HCT116 (cell line): ENCODE measurements at regions not wholly inside any gene's neighbourhood (a gene's known extent, or its start where the extent isn't known, plus 50 kb on each side); places are given as distances from the start of the nearest gene placed in this dataset.

Experiments used
- ATAC-seq: fragments of 200-7000 bp; cut with Tn5 transposase; 2 replicates; pipeline ENCODE4 v1.9.1; 2020; ENCODE audit warnings: mild to moderate bottlenecking, moderate library complexity
- BruUV-seq: library from RNA; stranded (reverse); fragments of 400-500 nt; replicated peaks from 2 replicates; lab custom pipeline; 2021; lab: Mats Ljungman, UMichigan
- CTCF ChIA-PET: fragments of 300-600 bp; sonication (Branson Sonifier 250); formaldehyde crosslinking; loops from one replicate; lab custom pipeline; 2021; ENCODE audit warnings: antibody characterized with exemption; lab: Charles Lee
- POLR2A ChIA-PET: fragments of 300-600, 350-600 bp; sonication (Branson Sonifier 250); formaldehyde crosslinking; loops from one replicate; lab custom pipeline; 2021; ENCODE audit warnings: antibody characterized with exemption; lab: Charles Lee
- RAD21 ChIA-PET, 2 experiments: fragments of 300-600 bp; sonication (Branson Sonifier 250); formaldehyde crosslinking; loops; one replicate each; lab custom pipeline; 2023; ENCODE audit warnings: low total read pairs in 2 of 2; ENCODE audit not compliant: uncharacterized antibody in 2 of 2, unreplicated experiment in 2 of 2, low non-redundant PET in 1 of 2; lab: Charles Lee
- DNase-seq: peaks from one replicate; pipeline ENCODE4 v3.0.0-alpha.2; 2010; ENCODE audit warnings: low read depth, low spot score
- H2AFZ ChIP-seq: fragments of 200-600 bp; shearing (Covaris generic), sonication (generic); 2 replicates; pipeline ENCODE4 v1.6.1; 2017; ENCODE audit warnings: low read depth, mixed run types, mixed read lengths, antibody characterized with exemption, low read length; ENCODE audit not compliant: poor library complexity, severe bottlenecking
- H3K27ac ChIP-seq: 2 replicates; pipeline ENCODE4 v1.5.1; 2012; ENCODE audit warnings: low read depth, low read length
- H3K27me3 ChIP-seq: fragments of 200-600 bp; sonication (generic); 2 replicates; pipeline ENCODE4 v1.6.1; 2016; ENCODE audit warnings: mixed run types, low read length, mixed read lengths; ENCODE audit not compliant: insufficient read depth
- H3K36me3 ChIP-seq, 2 experiments: fragments of 200-500 bp in 1 of 2; fragments of 200-600 bp in 1 of 2; sonication (Bioruptor generic) in 1 of 2; sonication (generic) in 1 of 2; 2 replicates each; pipeline versions ENCODE4 v1.5.1 to v1.6.1; 2014 to 2016; ENCODE audit warnings: low read length in 2 of 2, inconsistent platforms in 1 of 2, mixed read lengths in 1 of 2, mixed run types in 1 of 2; ENCODE audit not compliant: insufficient read depth in 2 of 2, control insufficient read depth in 1 of 2
- H3K4me1 ChIP-seq, 2 experiments: fragments of 200-600 bp in 1 of 2; sonication (generic) in 1 of 2; 2 replicates each; pipeline versions ENCODE4 v1.5.1 to v1.6.1; 2012 to 2017; ENCODE audit warnings: low read length in 2 of 2, inconsistent platforms in 1 of 2, mild to moderate bottlenecking in 1 of 2, mixed read lengths in 1 of 2, mixed run types in 1 of 2, moderate library complexity in 1 of 2; ENCODE audit not compliant: insufficient read depth in 2 of 2, control insufficient read depth in 1 of 2
- H3K4me2 ChIP-seq: fragments of 200-600 bp; sonication (generic); 2 replicates; pipeline ENCODE4 v1.6.1; 2017; ENCODE audit warnings: mixed run types, low read length, mixed read lengths
- H3K4me3 ChIP-seq, 2 experiments: fragments of 200-600 bp in 1 of 2; sonication (generic) in 1 of 2; replicated peaks in 1 of 2; 2 replicates each; pipeline ENCODE4 v1.5.1; 2011 to 2016; ENCODE audit warnings: low read length in 2 of 2, control low read depth in 1 of 2, low read depth in 1 of 2, mild to moderate bottlenecking in 1 of 2, mixed read lengths in 1 of 2, mixed run types in 1 of 2
- H3K79me2 ChIP-seq: fragments of 200-600 bp; sonication (generic); 2 replicates; pipeline ENCODE4 v1.6.1; 2017; ENCODE audit warnings: mild to moderate bottlenecking, mixed run types, low read length, moderate library complexity, mixed read lengths; ENCODE audit not compliant: insufficient read depth
- H3K9ac ChIP-seq: fragments of 200-600 bp; sonication (generic); 2 replicates; pipeline ENCODE4 v1.6.1; 2016; ENCODE audit warnings: low read length, mixed read lengths
- H3K9me2 ChIP-seq: fragments of 200-600 bp; sonication (generic), shearing (Covaris generic); 2 replicates; pipeline ENCODE4 v1.6.1; 2017; ENCODE audit warnings: mixed run types, mild to moderate bottlenecking, moderate library complexity; ENCODE audit not compliant: insufficient read depth
- H3K9me3 ChIP-seq, 2 experiments: fragments of 200-500 bp in 1 of 2; fragments of 200-600 bp in 1 of 2; sonication (Bioruptor generic) in 1 of 2; sonication (generic) in 1 of 2; 2 replicates each; pipeline ENCODE4 v1.6.1; 2014 to 2017; ENCODE audit warnings: low read length in 2 of 2, mixed read lengths in 2 of 2, inconsistent platforms in 1 of 2, low read depth in 1 of 2, mild to moderate bottlenecking in 1 of 2, mixed run types in 1 of 2, moderate library complexity in 1 of 2; ENCODE audit not compliant: control insufficient read depth in 1 of 2, insufficient read depth in 1 of 2
- H4K20me1 ChIP-seq: fragments of 200-600 bp; sonication (generic), shearing (Covaris generic); 2 replicates; pipeline ENCODE4 v1.6.1; 2017; ENCODE audit warnings: mixed run types, mild to moderate bottlenecking, moderate library complexity; ENCODE audit not compliant: insufficient read depth
- ATF3 ChIP-seq: IDR thresholded peaks from 2 replicates; pipeline ENCODE4 v1.6.1; 2012
- CTCF ChIP-seq, 3 experiments: fragments of 200-600 bp in 1 of 3; sonication (generic) in 1 of 3; IDR thresholded peaks in 2 of 3; conservative IDR thresholded peaks in 1 of 3; 2 replicates each; pipeline ENCODE4 v1.5.1; 2012 to 2017; ENCODE audit warnings: low read depth in 2 of 3, low read length in 2 of 3, antibody characterized with exemption in 1 of 3, borderline replicate concordance in 1 of 3, control low read depth in 1 of 3, mild to moderate bottlenecking in 1 of 3, mixed read lengths in 1 of 3, mixed run types in 1 of 3, moderate library complexity in 1 of 3; ENCODE audit not compliant: insufficient read depth in 1 of 3
- ELF1 ChIP-seq: IDR thresholded peaks from 2 replicates; pipeline ENCODE4 v1.6.1; 2012; ENCODE audit warnings: low read depth, borderline replicate concordance
- EZH2 ChIP-seq: fragments of 200-600 bp; sonication (generic); IDR thresholded peaks from 2 replicates; pipeline ENCODE4 v1.6.1; 2017; ENCODE audit warnings: antibody characterized with exemption, mixed run types
- FOSL1 ChIP-seq: IDR thresholded peaks from 2 replicates; pipeline ENCODE4 v1.6.1; 2012; ENCODE audit warnings: low read depth
- JUND ChIP-seq: IDR thresholded peaks from 2 replicates; pipeline ENCODE4 v1.6.1; 2012
- YY1 ChIP-seq: IDR thresholded peaks from 2 replicates; pipeline ENCODE4 v1.6.1; 2011; ENCODE audit warnings: low read length, low read depth, moderate library complexity, mild to moderate bottlenecking; ENCODE audit not compliant: insufficient replicate concordance; ENCODE audit errors: extremely low read depth
- ZBTB33 ChIP-seq: IDR thresholded peaks from 2 replicates; pipeline ENCODE4 v1.6.1; 2011; ENCODE audit warnings: mild to moderate bottlenecking, low read length, moderate library complexity; ENCODE audit not compliant: insufficient replicate concordance; ENCODE audit errors: extremely low read depth
- ZFX ChIP-seq: fragments of 450-650 bp; IDR thresholded peaks from 2 replicates; pipeline ENCODE4 v1.6.1; 2017
- intact Hi-C: fragments of 100-400 bp; cut with micrococcal nuclease; formaldehyde crosslinking; loops from 2 replicates; pipeline ENCODE4 v1.10.0; 2022

GRCh38 chr14:61928701-61929100 is 166.5 kb downstream of the SNAPC1 start:
- ChIA-PET RAD21 (no interaction called here), POLR2A (no interaction called here), CTCF (interaction anchor here (1.1 kb wide), 2 partner anchors 198 kb away, joined by 3 to 4 read pairs; no protein-coding TSS in a partner anchor)
- Histone ChIP-seq H3K9me3 (no peaks in the 10 kb centered on the region), H3K9ac (no peak overlapping the region), H3K9me2 (no peaks in the 10 kb centered on the region), H3K79me2 (no peaks in the 10 kb centered on the region), H3K4me1 (no peaks in the 10 kb centered on the region), H3K4me3 (no peak overlapping the region), H3K27ac (no peak overlapping the region), H2AFZ (no peak overlapping the region), H3K4me2 (no peak overlapping the region), H3K36me3 (no peaks in the 10 kb centered on the region), H4K20me1 (no peaks in the 10 kb centered on the region), H3K27me3 (peaks cover 67% of the 10 kb centered on the region)
- TF ChIP-seq CTCF (IDR thresholded peaks at IDR 0.05 in 2 of 3, conservative IDR thresholded peaks at IDR 0.05 in 1 of 3; ENCODE audit: borderline replicate concordance in 1 of 3, insufficient read depth in 1 of 3, low read depth in 2 of 3, low read length in 2 of 3) = no peak
- no peak for DNase-seq
- intact Hi-C loops = no loop called here
- BruUV-seq = no TSS peak
- no peak for ATAC-seq

GRCh38 chr14:61929651-61930050 is 167.4 kb downstream of the SNAPC1 start:
- H3K9me3 ChIP-seq = no peaks in the 10 kb centered on the region
- POLR2A ChIA-PET = no interaction called here
- H3K79me2 ChIP-seq = no peaks in the 10 kb centered on the region
- DNase-seq (no peak), ATAC-seq (no peak)
- no peaks in the 10 kb centered on the region for H4K20me1 ChIP-seq
- H3K27ac ChIP-seq = no peak overlapping the region
- H3K4me3 ChIP-seq = no peak overlapping the region
- H3K4me1 ChIP-seq = no peaks in the 10 kb centered on the region
- TF ChIP-seq CTCF (IDR thresholded peaks at IDR 0.05 in 2 of 3, conservative IDR thresholded peaks at IDR 0.05 in 1 of 3; ENCODE audit: borderline replicate concordance in 1 of 3, insufficient read depth in 1 of 3, low read depth in 2 of 3, low read length in 2 of 3) (no peak), JUND (no peak), FOSL1 (no peak), EZH2 (no peak), YY1 (no peak), ELF1 (no peak), ZFX (no peak), ATF3 (no peak), ZBTB33 (no peak)
- no TSS peak for BruUV-seq
- no peaks in the 10 kb centered on the region for H3K36me3 ChIP-seq
- intact Hi-C loops = no loop called here
- H3K27me3 ChIP-seq = peaks cover 71% of the 10 kb centered on the region
- CTCF ChIA-PET = interaction anchor here (1.1 kb wide), 1 partner anchor 197 kb away, joined by 3 read pairs; no protein-coding TSS in a partner anchor
- H3K9me2 ChIP-seq = no peaks in the 10 kb centered on the region
- H3K9ac ChIP-seq = no peak overlapping the region
- no peak overlapping the region for H3K4me2 ChIP-seq
- no peak overlapping the region for H2AFZ ChIP-seq
- RAD21 ChIA-PET = no interaction called here
